Endothelial cell of umbilical vein (primary cell): ENCODE measurements at regions not wholly inside any gene's neighbourhood (a gene's known extent, or its start where the extent isn't known, plus 50 kb on each side); places are given as distances from the start of the nearest gene placed in this dataset.

Source experiments
- BruUV-seq: library from RNA; stranded (reverse); fragments of 400-500 nt; replicated peaks from 2 replicates; lab custom pipeline; 2021; lab: Mats Ljungman, UMichigan
- CTCF ChIA-PET: fragments of 300-600, 350-600 bp; sonication (Branson Sonifier 250); formaldehyde crosslinking; loops from one replicate; lab custom pipeline; 2021; ENCODE audit warnings: antibody characterized with exemption, inconsistent platforms; lab: Charles Lee
- POLR2A ChIA-PET: fragments of 300-600, 350-600 bp; sonication (Branson Sonifier 250); formaldehyde crosslinking; loops from one replicate; lab custom pipeline; 2021; ENCODE audit warnings: antibody characterized with exemption, inconsistent platforms; lab: Charles Lee
- DNase-seq: peaks from one replicate; pipeline ENCODE4 v3.0.0-alpha.2; 2011; ENCODE audit warnings: low read depth, low spot score
- FAIRE-seq: peaks from 2 replicates; lab custom pipeline; 2011; peaks lifted over from hg19 to GRCh38; lab: Jason Lieb, UNC
- H2AFZ ChIP-seq: 2 replicates; pipeline ENCODE4 v1.6.0; 2012; ENCODE audit warnings: low read depth, low read length, control low read depth, inconsistent platforms
- H3K27ac ChIP-seq: 2 replicates; pipeline ENCODE4 v1.5.1; 2011; ENCODE audit warnings: low read depth, mild to moderate bottlenecking, control low read depth, low read length, moderate library complexity; ENCODE audit not compliant: insufficient read depth
- H3K27me3 ChIP-seq, 2 experiments: 2 replicates each; pipeline versions ENCODE4 v1.6.0 to v1.6.1; 2011; ENCODE audit warnings: low read length in 2 of 2, mixed read lengths in 1 of 2; ENCODE audit not compliant: control insufficient read depth in 2 of 2, insufficient read depth in 2 of 2
- H3K36me3 ChIP-seq, 2 experiments: 2 replicates in 1 of 2; 3 replicates in 1 of 2; pipeline ENCODE4 v1.5.1; 2011; ENCODE audit warnings: low read length in 2 of 2, mild to moderate bottlenecking in 1 of 2, moderate library complexity in 1 of 2; ENCODE audit not compliant: control insufficient read depth in 2 of 2, insufficient read depth in 2 of 2; ENCODE audit errors: extremely low read depth in 1 of 2
- H3K4me1 ChIP-seq: 3 replicates; pipeline ENCODE4 v1.5.1; 2011; ENCODE audit warnings: mild to moderate bottlenecking, low read length; ENCODE audit not compliant: control insufficient read depth, insufficient read depth; ENCODE audit errors: extremely low read depth
- H3K4me2 ChIP-seq: 2 replicates; pipeline ENCODE4 v1.6.1; 2011; ENCODE audit warnings: low read length, control low read depth, mixed read lengths; ENCODE audit not compliant: insufficient read depth
- H3K4me3 ChIP-seq, 3 experiments: fragments of 200-600 bp in 1 of 3; sonication (generic), shearing (Covaris generic) in 1 of 3; replicated peaks in 1 of 3; 2 replicates each; pipeline ENCODE4 v1.5.1; 2011 to 2016; ENCODE audit warnings: control low read depth in 3 of 3, low read length in 3 of 3, mild to moderate bottlenecking in 2 of 3, inconsistent platforms in 1 of 3, low read depth in 1 of 3, moderate library complexity in 1 of 3; ENCODE audit not compliant: insufficient read depth in 1 of 3
- H3K79me2 ChIP-seq: 2 replicates; pipeline ENCODE4 v1.6.0; 2012; ENCODE audit warnings: low read length, inconsistent platforms; ENCODE audit not compliant: control insufficient read depth, insufficient read depth
- H3K9ac ChIP-seq: replicated peaks from 2 replicates; pipeline ENCODE3; 2011; ENCODE audit warnings: low read length, control low read depth; ENCODE audit not compliant: insufficient read depth; ENCODE audit errors: extremely low read depth
- H3K9me1 ChIP-seq: replicated peaks from 3 replicates; pipeline ENCODE4 v1.6.0; 2011; ENCODE audit warnings: mild to moderate bottlenecking, low read length; ENCODE audit not compliant: control insufficient read depth, insufficient read depth; ENCODE audit errors: extremely low read depth
- H3K9me3 ChIP-seq: replicated peaks from 2 replicates; pipeline ENCODE4 v1.5.1; 2012; ENCODE audit warnings: low read length, inconsistent platforms; ENCODE audit not compliant: control insufficient read depth, insufficient read depth
- H4K20me1 ChIP-seq: replicated peaks from 2 replicates; pipeline ENCODE3; 2011; ENCODE audit warnings: mild to moderate bottlenecking, low read length; ENCODE audit not compliant: control insufficient read depth, insufficient read depth; ENCODE audit errors: extremely low read depth
- CTCF ChIP-seq, 2 donors: IDR thresholded peaks; 1 replicate in 1 of 2; 2 replicates in 1 of 2; pipeline ENCODE4 v1.5.1; 2011; ENCODE audit warnings: low read length in 2 of 2, mild to moderate bottlenecking in 2 of 2, moderate library complexity in 2 of 2, control low read depth in 1 of 2, inconsistent platforms in 1 of 2, low read depth in 1 of 2; ENCODE audit not compliant: insufficient read depth in 1 of 2; ENCODE audit errors: extremely low read depth in 1 of 2
- EZH2 ChIP-seq: IDR thresholded peaks from 2 replicates; pipeline ENCODE4 v1.6.1; 2012; ENCODE audit warnings: borderline replicate concordance, low read depth, mild to moderate bottlenecking, moderate library complexity, low read length, inconsistent platforms; ENCODE audit not compliant: severe bottlenecking
- FOS ChIP-seq: IDR thresholded peaks from 2 replicates; pipeline ENCODE4 v1.6.1; 2011; ENCODE audit warnings: mild to moderate bottlenecking, low read length, moderate library complexity, borderline replicate concordance; ENCODE audit not compliant: insufficient read depth
- GATA2 ChIP-seq: IDR thresholded peaks from 2 replicates; pipeline ENCODE4 v1.7.0; 2011; ENCODE audit warnings: low read depth, mild to moderate bottlenecking, moderate library complexity, mixed read lengths, low read length; ENCODE audit not compliant: insufficient read length, insufficient read depth
- JUN ChIP-seq: IDR thresholded peaks from 2 replicates; pipeline ENCODE4 v1.6.1; 2011; ENCODE audit warnings: borderline replicate concordance, low read depth; ENCODE audit not compliant: insufficient read length, insufficient read depth
- MAX ChIP-seq: IDR thresholded peaks from 2 replicates; pipeline ENCODE4 v1.6.1; 2011; ENCODE audit not compliant: insufficient read depth, insufficient read length
- MYC ChIP-seq: IDR thresholded peaks from one replicate; pipeline ENCODE4 v1.6.1; 2011; ENCODE audit warnings: mild to moderate bottlenecking, low read depth, low read length
- POLR2A ChIP-seq: IDR thresholded peaks from 2 replicates; pipeline ENCODE4 v1.6.1; 2012; ENCODE audit warnings: low read depth, mild to moderate bottlenecking, control low read depth, low read length
- POLR2AphosphoS5 ChIP-seq: IDR thresholded peaks from 2 replicates; pipeline ENCODE4 v1.6.1; 2012; ENCODE audit warnings: low read depth, mild to moderate bottlenecking, control low read depth, low read length, moderate library complexity; ENCODE audit not compliant: insufficient read depth
- dilution Hi-C: fragments of 300-500 bp; cut with MboI; formaldehyde crosslinking; loops from one replicate; pipeline ENCODE4 v1.15.0; 2019; ENCODE audit warnings: low sequenced_read_pairs; ENCODE audit not compliant: extremely low pct_ligation_motif_present
- intact Hi-C: fragments of 100-400 bp; cut with micrococcal nuclease; formaldehyde crosslinking; loops from one replicate; pipeline ENCODE4 v1.10.0; 2022

GRCh38 chr1:58227604-58228003, 318.9 kb downstream of the OMA1 start:
- no peaks in the 10 kb centered on the region for H3K9me3 ChIP-seq
- H3K4me2 ChIP-seq = no peak overlapping the region
- no peak overlapping the region for H2AFZ ChIP-seq
- DNase-seq = no peak
- no peaks in the 10 kb centered on the region for H3K79me2 ChIP-seq
- H3K27ac ChIP-seq = no peak overlapping the region
- H3K4me3 ChIP-seq = no peak overlapping the region
- H4K20me1 ChIP-seq = no peaks in the 10 kb centered on the region
- TF ChIP-seq POLR2AphosphoS5 = no peak
- no peak for TF ChIP-seq JUN
- no peak for TF ChIP-seq MAX
- no peak for TF ChIP-seq CTCF (IDR thresholded peaks at IDR 0.05; ENCODE audit: extremely low read depth in 1 of 2, insufficient read depth in 1 of 2, low read depth in 1 of 2, low read length in 2 of 2)
- TF ChIP-seq EZH2 = no peak
- TF ChIP-seq GATA2 = no peak
- no peak for TF ChIP-seq MYC
- TF ChIP-seq FOS = no peak
- TF ChIP-seq POLR2A = no peak
- no peaks in the 10 kb centered on the region for H3K4me1 ChIP-seq
- no peak for FAIRE-seq
- H3K9me1 ChIP-seq = no peaks in the 10 kb centered on the region
- intact Hi-C loops (no loop called here), dilution Hi-C loops (no loop called here)
- POLR2A ChIA-PET = no interaction called here
- H3K36me3 ChIP-seq = no peaks in the 10 kb centered on the region
- CTCF ChIA-PET = no interaction called here
- no TSS peak for BruUV-seq
- no peaks in the 10 kb centered on the region for H3K27me3 ChIP-seq
- H3K9ac ChIP-seq = no peak overlapping the region
